ENCODE measurements at regions not wholly inside any gene's neighbourhood (a gene's known extent, or its start where the extent isn't known, plus 50 kb on each side); places are given as distances from the start of the nearest gene placed in this dataset.

DNA sequence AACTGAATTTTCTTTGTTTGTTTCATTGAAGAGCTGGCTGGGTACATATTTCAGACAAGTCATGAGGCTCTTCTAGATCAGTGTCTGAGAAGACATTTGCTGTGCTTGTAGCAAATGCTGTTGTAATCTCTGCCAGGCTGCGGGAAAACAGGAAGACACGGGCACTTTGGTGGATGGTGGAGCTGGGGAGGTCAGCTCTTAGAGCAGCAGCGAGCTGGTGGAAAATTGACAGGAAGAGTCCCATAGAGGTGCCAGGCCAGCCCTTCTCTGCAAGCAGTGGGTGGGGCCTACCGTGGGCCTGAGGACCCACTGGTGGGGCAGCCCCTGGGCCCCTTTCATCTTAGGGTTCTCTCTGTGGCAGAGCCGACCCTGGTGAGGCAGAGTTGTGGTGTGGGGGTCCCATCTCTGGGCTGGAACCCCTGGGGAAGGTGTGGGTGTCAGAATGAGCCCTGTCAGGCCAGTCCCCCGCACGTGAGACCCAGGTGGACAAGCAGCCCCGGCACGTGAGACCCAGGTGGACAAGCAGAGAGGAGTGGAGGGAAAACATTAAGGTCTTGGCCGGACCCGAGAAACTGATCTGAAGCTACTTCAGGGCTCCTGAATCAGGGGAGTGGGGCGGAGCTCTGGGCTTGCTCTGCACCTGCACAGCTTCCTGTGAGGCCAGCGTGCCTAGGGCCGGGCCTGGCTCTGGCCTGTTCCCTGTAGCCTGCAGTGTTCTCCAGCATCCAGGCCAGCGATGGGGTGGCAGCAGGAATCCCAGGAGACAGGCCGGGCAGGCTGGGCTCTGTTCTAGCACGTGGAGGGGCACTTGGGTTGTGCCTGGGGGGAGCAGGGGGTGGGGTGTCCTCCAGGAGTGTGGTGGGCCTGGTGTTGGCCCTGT is 273.5 kb upstream of the HDAC4 start:
- DNase-seq (ENCODE audit: low read depth in 2 of 2), result no peak

DNA sequence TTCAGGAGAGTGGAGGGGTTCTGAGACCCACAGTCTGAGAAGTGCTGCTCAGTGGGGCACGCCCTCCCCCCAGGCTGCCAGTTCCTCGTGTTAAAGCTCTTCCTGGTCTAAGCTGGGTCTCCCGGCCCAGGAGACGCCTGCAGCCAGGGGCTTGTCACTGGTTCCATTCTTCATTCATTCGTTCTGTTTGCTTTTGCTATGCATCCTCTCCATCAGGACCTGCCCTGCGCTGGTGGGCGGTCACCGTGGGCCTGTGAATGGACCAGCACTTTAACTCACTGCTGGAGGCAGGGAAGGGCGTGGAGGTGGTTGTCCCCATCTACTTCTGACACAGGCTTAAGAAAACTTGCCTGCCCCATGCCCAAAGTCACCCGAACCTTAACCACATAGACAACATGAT is 272.8 kb upstream of the HDAC4 start:
- DNase-seq (ENCODE audit: low read depth in 2 of 2), result no peak

DNA sequence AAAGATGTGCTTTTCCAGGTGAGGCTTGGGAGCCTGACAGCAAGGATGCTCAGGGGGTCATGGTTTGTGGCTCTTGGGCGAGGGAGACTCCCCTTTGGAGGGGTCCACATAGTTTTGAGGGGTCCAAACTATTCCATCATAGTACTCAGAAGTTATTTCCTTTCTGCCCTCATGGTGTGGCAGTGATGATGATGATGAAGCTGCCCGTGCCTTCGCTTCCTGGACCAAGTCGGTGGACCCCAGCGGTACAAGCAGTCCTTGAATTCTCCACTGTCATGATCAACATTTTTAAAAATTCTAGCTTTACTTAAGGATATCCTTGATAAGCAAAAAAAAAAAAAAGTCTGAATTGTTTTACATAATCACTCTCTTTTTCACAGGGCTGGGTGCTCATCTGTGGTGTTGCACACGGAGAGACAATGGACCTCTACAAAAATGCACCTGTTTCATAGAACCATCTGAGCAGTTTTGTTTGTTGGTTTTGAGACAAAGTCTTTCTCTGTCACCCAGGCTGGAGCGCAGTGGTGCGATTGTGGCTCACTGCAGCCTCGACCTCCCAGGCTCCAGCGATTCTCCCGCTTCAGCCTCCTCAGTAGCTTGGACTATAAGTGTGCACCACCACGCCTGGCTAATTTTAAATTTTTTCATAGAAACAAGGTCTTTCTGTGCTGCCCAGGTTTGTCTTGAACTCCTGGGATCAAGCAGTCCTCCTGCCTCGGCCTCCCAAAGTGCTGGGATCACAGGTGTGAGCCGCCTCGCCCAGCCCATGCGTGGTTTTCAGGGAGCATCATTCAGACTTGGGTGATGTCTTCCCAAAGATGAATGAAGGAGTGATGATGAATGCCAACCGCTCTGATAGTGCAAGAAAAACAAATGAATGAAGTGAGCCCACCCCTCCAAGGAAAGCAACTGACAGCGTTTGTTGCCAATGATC is 271.4 kb upstream of the HDAC4 start:
- no peak for DNase-seq (ENCODE audit: low read depth in 2 of 2)

DNA sequence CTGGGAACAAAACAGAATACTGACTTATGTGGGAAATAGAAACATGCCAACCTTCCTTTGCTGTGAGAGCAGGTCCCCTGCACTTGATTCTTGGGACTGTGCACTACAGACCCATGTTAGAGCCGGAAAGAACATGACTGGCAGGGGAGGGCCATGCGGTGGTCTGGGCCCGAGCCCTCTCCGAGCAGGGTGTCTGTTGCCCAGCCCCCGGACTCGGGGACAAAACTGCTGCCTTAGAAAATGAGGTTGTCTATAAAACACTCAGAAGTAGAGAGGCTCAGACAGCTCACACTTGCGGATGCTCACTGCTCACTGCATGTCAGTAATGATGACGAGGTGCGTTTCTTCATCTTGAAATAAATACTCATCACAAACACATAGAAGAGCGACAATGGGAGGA is 270.7 kb upstream of the HDAC4 start:
- DNase-seq (ENCODE audit: low read depth in 2 of 2), result no peak

DNA sequence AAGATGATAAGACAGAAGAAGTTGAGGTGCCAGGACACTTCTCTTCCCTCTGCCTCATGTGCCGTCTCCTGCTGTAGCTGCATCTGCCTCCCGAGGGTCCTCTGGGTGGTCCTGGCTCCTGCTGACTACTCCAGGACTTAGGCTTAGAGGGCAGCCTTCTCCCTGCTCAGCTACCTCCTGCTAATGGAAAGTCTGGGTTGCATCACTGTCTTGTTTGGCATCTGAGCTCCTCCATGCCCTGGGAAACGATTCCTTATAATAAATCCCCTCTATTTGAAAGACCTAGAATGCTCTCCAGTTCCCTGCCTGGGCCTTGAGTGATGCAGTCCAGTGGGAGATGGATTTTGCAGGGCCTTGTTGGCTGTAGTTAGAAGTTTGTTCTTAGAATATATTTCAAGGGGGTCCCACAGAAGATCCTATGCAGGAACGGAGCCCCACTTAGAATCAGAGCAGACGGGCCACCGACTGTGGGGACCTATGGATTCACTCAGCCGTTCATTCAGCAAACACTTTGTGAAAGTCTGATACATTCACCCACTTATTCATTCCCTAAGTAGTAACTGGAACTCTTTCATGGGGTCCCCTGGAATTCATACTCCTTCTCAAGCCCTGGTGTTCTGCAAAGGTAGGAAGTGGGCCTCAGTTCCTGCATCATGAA is 269.8 kb upstream of the HDAC4 start:
- no peak for DNase-seq (ENCODE audit: low read depth in 2 of 2)

DNA sequence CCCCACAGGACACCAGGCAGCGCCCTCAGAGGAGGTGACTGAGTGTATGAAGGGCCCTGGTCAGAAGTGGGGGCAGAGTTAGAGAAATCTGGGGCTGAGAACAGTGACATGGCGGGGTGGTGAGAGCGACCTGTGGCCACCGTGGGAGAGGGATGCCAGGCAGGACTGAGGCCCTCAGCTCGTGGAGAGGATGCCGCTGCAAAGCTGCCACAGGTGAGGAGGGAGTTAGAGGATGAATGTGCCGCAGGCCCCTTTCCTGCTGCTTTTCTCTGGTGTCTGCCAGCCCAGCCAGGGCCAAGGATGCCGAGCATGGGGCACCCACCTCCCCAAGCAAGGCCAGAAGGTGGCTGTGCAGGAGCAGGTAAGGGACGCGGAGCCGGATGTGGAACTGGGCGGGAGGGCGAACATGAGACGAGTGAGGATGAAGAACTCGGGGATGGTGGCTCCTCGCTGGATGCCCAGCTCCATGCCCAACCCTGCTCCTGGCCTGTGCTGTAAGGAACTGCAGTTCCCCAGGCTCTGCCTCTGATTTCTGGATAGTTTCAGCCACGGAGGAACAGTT is 269.2 kb upstream of the HDAC4 start:
- no peak for DNase-seq (ENCODE audit: low read depth in 2 of 2)

DNA sequence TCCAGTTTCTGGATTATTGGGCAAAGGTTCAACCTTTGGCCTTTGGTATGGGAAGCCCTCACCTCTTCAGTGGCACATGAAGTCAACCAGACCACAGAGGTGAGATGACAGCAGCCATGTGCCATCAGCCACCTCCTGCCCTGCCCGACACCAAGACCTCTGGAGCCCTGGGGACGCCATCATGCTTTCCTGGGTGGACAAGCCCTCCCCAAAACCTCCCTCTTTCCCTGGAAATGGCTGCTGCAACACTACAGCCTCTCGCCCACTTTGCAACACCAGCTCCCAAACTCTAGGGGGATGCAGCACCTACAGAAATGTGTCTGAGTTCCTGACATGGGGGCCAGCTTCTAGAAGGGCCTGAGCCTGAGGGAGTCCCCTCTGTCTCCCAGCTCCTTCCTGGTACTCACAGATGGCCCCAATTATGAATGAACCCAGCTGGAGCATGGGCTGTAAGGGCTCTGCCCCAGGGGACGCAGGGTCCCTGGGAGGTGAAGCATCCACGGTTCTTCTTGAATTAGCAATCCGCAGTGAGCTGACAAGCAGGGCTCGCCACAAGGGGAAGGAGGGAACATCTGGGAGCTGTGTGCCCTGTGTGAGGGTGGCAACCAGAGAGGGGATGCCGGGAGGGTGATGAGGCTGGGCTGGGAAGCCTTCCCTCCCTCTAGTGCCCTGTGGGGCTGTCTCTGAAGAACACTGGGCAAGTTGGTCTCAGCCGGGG is 268.5 kb upstream of the HDAC4 start:
- no peak for DNase-seq (ENCODE audit: low read depth in 2 of 2)

DNA sequence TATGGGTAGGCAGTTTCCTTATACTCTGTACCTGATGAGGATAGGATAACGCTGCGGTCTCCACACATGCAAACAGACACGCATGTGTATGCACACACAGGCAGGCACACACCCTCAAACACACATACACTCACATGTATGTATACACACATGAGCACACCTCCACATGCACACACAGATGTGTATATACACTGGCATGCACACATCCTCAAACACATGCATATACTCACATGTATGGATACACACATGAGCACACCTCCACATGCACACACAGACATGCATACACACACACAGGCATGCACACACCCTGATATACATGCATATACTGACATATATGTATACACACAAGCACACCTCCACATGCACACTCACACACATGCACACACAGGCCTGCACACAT is 267.8 kb upstream of the HDAC4 start:
- no peak for DNase-seq (ENCODE audit: low read depth in 2 of 2)

DNA sequence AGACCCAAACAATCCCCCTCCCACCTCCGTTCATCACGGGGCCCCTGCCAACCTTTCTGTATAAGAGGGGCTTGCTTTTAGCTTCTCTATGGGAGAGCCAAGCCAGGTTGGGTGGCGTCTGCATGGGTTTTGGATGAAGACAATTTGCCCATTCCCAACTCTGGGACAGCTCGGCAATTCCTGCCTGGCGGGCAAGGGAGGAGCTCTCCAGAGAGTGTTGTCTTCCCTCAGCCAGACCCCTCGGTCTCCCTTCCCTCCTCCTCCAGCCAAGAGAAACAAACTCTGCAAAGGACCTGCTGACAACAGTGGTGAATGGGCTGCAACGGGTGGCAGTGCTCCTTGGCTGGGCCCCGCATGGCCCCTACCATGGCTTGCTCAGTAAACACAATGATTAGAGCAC is 267.2 kb upstream of the HDAC4 start:
- DNase-seq (ENCODE audit: low read depth in 2 of 2), result no peak

DNA sequence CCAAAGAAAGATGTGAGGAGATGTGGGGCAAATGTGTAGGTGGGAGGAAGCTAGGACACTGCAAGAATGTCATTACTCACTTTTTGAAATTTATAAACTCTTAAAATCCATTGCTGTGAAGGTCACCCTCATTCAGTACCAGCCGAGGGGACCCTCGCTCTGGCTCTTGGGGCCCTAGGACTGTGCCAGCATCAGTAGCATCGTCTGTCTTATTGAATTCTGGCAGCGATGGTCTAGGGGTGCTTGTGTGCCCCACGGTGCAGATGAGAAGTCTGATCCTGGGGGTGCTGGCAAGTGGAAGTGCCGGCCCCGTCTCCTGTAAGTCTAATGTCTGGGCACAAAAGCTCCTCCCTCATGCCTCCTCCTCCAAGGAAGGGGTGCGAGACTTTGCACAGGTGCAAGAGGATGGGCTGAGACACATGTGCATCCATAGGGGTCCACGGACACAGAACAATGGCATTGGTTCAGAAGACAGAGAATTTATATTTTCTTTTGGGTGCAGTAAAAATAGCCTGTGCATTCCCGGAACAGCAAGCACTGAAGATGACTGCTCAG is 266.7 kb upstream of the HDAC4 start:
- no peak for DNase-seq (ENCODE audit: low read depth in 2 of 2)

DNA sequence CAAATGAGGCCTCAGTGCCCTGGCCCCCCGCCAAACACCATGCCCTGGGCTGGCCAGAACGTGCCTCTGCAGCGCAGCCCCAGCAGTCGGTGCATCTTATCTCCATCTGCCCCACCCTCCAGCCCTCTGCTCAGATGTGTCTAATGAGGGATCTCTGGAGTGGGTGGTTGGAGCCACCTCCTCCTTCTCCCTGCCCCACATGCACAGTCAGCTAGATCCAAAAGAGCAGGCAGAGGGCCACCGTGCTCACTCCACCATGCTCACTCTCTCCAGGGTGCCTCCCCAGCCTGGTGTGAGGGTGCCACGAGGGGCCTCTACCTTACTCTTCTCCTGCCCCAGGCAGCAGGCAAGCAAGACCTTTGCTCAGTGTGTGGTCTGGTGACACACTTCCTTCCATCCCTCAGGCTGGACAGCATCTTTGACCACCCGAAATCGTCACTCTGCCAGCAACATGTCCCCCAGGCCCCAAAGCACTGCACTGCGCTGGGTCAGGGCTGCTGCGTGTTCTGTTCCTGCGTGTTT is 266.1 kb upstream of the HDAC4 start:
- no peak for DNase-seq (ENCODE audit: low read depth in 2 of 2)

DNA sequence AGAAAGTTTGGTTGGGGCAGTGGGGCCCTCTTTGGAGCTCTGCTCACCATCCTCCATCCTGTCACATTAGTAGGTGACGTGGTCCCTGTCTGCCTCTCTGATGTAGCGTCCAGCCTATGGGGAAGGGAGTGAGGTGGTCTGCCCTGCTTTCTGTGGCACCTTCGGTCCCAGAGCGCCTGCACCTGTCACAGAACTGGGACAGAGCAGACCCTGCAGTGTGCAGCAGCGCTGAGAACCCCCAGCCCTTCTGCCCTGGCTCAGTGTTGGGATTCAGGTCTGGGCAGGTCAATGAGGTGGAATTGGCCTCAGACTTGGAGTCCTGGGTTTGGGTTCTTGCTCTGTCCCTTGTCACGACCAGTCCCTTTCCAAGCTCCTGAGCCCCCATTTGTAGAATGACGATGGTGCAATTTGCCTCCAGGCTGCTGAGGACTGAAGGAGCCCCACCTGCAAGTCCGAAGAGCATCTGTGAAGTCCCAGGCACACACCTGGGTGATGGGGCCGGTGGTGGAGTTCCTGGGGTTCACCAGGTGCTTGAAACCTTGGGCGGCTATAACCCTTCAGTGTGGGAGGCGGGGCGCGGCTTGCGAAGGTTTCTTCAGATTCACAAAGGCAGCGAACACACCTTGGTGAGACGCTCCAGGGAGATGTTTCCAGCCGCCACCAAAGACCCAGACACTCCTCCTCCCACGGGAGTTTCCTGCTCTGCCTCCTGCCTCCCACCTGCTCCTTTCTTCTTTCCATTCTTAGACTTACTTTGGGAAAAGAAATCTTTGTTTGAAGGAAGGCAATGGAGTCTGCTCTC is 265.4 kb upstream of the HDAC4 start:
- DNase-seq (ENCODE audit: low read depth in 2 of 2), result no peak

DNA sequence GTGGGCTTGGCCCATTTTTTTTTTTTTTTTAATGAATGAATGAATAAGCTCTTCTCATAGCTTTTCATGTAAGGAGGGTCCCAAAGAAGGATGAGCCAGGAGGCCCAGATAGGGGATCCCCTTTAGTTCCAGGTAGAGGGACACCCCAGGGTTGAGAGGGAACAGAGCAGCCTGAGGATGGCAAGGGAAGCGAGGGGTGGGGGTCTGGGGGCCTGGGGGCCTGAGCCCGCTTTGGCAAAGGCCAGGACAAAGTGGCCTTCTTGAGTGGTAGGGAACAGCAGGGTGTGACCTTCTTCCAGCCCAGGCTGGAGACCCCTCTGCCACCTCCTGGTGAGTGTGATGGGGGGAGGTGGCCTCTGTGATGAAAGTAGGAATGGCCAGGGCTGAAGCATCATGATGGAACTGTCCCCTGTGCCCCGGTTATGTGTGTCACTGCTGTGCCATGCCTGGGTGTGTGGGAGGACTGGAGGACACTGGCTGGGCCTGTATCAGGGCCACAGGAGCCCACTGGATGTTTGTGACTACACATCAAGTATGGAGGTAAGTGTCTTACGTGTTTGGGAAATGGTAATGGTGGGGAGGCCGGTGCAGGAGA is 263.5 kb upstream of the HDAC4 start:
- no peak for DNase-seq (ENCODE audit: low read depth in 2 of 2)

DNA sequence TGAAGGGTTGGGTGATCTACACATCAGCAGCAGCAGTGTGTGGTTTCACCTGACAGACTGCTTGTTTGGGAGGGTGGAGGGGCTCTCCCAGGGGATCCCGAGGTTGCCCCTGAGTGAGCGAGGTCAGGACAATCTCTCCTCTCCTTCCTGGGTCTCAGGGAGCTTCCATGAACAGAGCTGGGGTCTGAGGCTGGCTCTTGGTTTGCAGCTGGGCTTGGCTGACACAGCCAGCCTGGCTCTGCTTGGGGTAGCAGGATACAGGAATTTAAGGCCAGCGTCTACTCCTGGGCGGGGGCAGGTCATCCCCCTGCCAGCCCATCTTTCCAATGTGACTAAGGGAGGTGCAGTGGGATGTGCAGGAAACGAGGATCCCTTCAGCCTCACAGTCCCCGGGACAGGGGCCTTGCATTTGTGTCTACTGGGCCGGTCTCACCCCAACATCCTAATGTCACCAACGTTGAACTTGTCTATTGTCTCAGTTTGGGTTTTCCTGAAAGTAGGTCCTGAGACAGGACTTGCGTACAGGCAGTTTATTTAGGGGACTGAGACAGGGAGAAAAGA is 262.6 kb upstream of the HDAC4 start:
- no peak for DNase-seq (ENCODE audit: low read depth in 2 of 2)

DNA sequence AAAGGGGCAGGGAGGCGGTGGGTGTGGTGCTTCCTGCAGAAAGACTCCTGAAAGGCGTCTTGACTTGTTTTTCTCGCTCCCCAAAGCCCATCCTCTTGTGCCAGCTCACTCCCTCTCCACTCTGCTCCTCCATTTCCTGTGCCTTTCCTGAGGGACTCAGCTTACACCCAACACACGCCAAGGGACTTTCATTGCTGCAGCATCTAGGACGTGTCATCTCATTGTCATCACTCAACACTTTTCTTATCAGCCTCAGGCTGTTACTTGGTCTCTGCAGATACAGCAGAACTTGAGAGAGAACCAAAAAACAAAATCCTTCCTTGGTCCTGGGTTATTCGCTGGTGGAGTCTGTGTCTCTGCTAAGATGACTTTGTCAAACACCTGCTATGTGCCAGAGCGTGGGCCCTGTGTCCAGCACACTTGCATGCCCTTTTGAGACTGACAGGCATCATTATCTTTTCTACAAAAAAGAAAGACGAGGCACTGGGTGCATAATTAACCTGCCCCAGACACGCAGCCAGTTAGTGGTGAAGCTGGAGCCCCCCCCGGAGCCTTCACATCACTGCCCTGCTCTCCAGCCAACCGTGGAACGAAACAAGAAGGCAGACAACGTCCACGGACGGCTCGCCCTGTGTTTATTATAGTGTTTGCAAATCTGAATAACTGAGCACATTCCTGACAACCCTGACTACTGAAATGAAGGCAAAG is 261.7 kb upstream of the HDAC4 start:
- DNase-seq (ENCODE audit: low read depth in 2 of 2), result no peak

DNA sequence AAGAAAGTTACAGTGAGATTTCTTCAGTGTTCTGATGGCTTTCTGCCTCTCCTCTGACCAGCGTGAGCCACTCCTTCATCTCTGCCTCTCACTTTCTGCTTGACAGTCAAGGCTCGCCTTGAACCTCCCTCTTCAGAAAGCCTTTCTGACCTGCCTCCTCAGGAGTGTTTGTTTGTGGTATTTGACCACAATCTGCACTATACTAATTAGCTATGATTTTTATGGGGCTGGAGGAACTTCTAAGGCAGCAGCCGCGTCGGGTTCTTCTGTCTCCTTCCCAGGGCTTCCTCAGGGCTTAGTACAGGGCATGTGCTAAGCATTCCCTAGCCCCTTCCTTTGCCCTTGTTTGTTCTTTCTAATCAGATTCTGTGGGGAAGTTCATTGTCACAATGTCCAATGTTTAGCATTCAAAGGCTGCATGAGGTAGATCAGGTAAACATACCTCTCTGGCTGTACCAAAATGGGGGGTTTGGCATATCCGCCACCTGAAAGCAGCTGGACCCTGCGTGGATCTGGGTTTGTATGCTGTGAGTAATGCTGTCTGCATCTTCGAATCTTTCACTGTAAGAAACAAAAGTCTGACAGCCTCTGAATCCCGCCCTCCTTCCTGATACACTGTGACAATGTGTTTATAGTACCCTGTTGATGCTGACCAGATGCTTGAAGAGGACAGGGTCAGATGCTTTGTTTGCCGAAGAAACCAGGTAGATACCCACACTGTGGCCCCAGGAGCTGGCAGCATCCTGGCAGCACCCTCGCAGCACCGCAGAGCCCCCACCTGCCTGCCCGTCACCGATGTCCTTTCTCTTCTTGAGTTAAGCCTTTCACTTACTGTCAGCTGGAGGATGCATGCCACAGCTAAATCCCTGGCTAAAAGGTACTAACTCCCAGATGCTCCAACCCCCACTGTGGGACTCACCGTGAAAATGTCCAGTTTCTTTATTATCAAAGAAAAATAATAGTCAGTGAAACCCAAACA is 260.8 kb upstream of the HDAC4 start:
- no peak for DNase-seq (ENCODE audit: low read depth in 2 of 2)

Measured in fibroblast of skin of left quadriceps (primary cell).